AG04450 (cell line): ENCODE measurements at regions not wholly inside any gene's neighbourhood (a gene's known extent, or its start where the extent isn't known, plus 50 kb on each side); places are given as distances from the start of the nearest gene placed in this dataset.

ENCODE experiments used
- CTCF ChIA-PET: fragments of 300-600, 350-600 bp; formaldehyde crosslinking; extraction: SDS; loops from one replicate; lab custom pipeline; 2022; ENCODE audit warnings: antibody characterized with exemption, inconsistent platforms; lab: Charles Lee
- POLR2A ChIA-PET: fragments of 350-600 bp; formaldehyde crosslinking; extraction: SDS; loops from one replicate; lab custom pipeline; 2021; ENCODE audit warnings: antibody characterized with exemption, inconsistent platforms; lab: Yijun Ruan, JAX
- DNase-seq: peaks from one replicate; pipeline ENCODE4 v3.0.0-alpha.2; 2011; ENCODE audit warnings: low read depth, low spot score
- H3K27ac ChIP-seq: one replicate; pipeline ENCODE4 v1.5.1; 2012; ENCODE audit warnings: low read depth, low read length, control low read depth
- H3K27me3 ChIP-seq: one replicate; pipeline ENCODE4 v1.6.0; 2012; ENCODE audit warnings: low read length; ENCODE audit not compliant: control insufficient read depth, insufficient read depth
- H3K4me3 ChIP-seq: 2 replicates; pipeline ENCODE4 v1.5.1; 2011; ENCODE audit warnings: mild to moderate bottlenecking, low read depth, low read length, control low read depth
- H3K9me3 ChIP-seq: 2 replicates; pipeline ENCODE4 v1.5.1; 2012; ENCODE audit warnings: low read length; ENCODE audit not compliant: control insufficient read depth, insufficient read depth
- TF ChIP-seq, protein P1 (sequence below): IDR thresholded peaks from 2 replicates; pipeline ENCODE4 v1.5.1; 2011; ENCODE audit warnings: low read depth, low read length, control low read depth, inconsistent platforms

GRCh38 chr20:56060486-56060885 lies 55.2 kb upstream of the CBLN4 start:
- CTCF ChIA-PET = no interaction called here
- no peaks in the 10 kb centered on the region for H3K27me3 ChIP-seq
- TF ChIP-seq, protein P1, sequence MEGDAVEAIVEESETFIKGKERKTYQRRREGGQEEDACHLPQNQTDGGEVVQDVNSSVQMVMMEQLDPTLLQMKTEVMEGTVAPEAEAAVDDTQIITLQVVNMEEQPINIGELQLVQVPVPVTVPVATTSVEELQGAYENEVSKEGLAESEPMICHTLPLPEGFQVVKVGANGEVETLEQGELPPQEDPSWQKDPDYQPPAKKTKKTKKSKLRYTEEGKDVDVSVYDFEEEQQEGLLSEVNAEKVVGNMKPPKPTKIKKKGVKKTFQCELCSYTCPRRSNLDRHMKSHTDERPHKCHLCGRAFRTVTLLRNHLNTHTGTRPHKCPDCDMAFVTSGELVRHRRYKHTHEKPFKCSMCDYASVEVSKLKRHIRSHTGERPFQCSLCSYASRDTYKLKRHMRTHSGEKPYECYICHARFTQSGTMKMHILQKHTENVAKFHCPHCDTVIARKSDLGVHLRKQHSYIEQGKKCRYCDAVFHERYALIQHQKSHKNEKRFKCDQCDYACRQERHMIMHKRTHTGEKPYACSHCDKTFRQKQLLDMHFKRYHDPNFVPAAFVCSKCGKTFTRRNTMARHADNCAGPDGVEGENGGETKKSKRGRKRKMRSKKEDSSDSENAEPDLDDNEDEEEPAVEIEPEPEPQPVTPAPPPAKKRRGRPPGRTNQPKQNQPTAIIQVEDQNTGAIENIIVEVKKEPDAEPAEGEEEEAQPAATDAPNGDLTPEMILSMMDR = no peak
- no peak for DNase-seq
- no peak overlapping the region for H3K4me3 ChIP-seq
- H3K27ac ChIP-seq = no peak overlapping the region
- peaks cover 10% of the 10 kb centered on the region; the same call in 1 of the 2 replicates for H3K9me3 ChIP-seq
- POLR2A ChIA-PET = no interaction called here

- ChIA-PET POLR2A (no interaction called here), CTCF (no interaction called here)
- Histone ChIP-seq H3K27me3 (no peaks in the 10 kb centered on the region), H3K27ac (no peak overlapping the region), H3K9me3 (no peaks in the 10 kb centered on the region; the same call in 1 of the 2 replicates), H3K4me3 (no peak overlapping the region)
- DNase-seq = no peak
- TF ChIP-seq, protein P1 = no peak
These were observed 63.7 kb upstream of the CBLN4 start for GRCh38 chr20:56069016-56069415.

- CTCF ChIA-PET = no interaction called here
- POLR2A ChIA-PET = no interaction called here
- no peak overlapping the region for H3K27ac ChIP-seq
- no peak for DNase-seq
- H3K4me3 ChIP-seq = no peak overlapping the region
- TF ChIP-seq, protein P1 = no peak
- H3K27me3 ChIP-seq = no peaks in the 10 kb centered on the region
- H3K9me3 ChIP-seq = no peaks in the 10 kb centered on the region; the same call in 1 of the 2 replicates
These were observed 66.8 kb upstream of the CBLN4 start for GRCh38 chr20:56072165-56072564.

DNA sequence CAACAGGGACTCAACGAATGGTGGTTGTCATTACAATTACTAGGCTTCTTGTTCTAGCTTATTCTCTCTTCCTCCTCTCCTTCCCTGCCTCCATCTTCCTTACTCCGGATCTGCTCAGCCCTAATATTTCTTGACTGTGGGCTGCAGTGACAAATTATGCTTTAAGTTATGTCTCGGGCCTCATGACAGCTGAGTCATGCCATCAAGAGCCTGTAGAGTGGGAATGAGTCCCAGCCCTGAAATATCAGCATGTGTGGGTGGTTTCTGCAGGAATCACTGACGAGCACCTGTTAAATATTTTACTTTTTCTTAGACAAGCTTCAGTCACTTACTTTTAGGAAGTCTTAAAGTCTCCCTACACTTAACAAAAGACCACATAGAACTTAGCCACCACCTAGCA lies 83.1 kb upstream of the CBLN4 start:
- ChIA-PET CTCF (no interaction called here), POLR2A (no interaction called here)
- DNase-seq = no peak
- H3K9me3 ChIP-seq = peaks cover 5% of the 10 kb centered on the region; the same call in 1 of the 2 replicates
- H3K27ac ChIP-seq = no peak overlapping the region
- no peaks in the 10 kb centered on the region for H3K27me3 ChIP-seq
- TF ChIP-seq, protein P1 = no peak
- no peak overlapping the region for H3K4me3 ChIP-seq

DNA sequence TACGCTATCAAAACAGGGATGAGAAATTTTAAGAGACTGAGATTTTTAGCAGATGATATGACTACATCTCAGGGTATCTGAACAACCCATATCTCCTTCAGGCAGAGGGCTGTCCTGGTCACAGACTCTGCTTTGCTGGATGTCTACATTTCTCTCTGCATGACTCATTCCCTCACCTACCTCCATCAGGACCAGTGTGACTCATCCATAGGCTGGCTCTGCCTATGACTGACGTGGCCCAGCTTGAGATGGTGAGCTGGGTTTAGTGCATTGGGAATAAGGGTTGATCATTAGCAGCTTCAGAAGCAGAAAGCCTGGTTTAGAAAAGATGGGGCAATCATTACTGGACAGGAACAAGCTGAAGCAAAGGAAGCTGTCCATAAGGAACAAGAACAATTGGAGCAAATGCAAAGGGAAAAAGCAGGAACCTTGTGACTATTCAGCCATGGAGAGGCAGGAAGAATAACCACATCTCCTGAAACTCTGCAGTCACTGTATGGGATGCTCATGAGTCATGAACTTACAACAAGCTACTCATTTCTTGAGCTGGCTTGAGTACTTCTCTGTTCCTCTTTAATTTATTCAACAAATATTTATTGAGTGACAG lies 86.4 kb upstream of the CBLN4 start:
- Histone ChIP-seq H3K27me3 (no peaks in the 10 kb centered on the region), H3K9me3 (peaks cover 14% of the 10 kb centered on the region), H3K27ac (no peak overlapping the region), H3K4me3 (no peak overlapping the region)
- ChIA-PET CTCF (no interaction called here), POLR2A (no interaction called here)
- TF ChIP-seq, protein P1 = no peak
- DNase-seq = no peak
